Erythroblast (primary cell): ENCODE measurements at regions not wholly inside any gene's neighbourhood (a gene's known extent, or its start where the extent isn't known, plus 50 kb on each side); places are given as distances from the start of the nearest gene placed in this dataset.

ENCODE experiments used
- GATA1 ChIP-seq: IDR thresholded peaks from 2 replicates; pipeline ENCODE4 v1.6.1; 2011; ENCODE audit warnings: low read depth, mild to moderate bottlenecking, control low read depth, low read length, moderate library complexity
- POLR2A ChIP-seq: IDR thresholded peaks from 2 replicates; pipeline ENCODE4 v1.6.1; 2011; ENCODE audit warnings: mild to moderate bottlenecking, low read length

DNA sequence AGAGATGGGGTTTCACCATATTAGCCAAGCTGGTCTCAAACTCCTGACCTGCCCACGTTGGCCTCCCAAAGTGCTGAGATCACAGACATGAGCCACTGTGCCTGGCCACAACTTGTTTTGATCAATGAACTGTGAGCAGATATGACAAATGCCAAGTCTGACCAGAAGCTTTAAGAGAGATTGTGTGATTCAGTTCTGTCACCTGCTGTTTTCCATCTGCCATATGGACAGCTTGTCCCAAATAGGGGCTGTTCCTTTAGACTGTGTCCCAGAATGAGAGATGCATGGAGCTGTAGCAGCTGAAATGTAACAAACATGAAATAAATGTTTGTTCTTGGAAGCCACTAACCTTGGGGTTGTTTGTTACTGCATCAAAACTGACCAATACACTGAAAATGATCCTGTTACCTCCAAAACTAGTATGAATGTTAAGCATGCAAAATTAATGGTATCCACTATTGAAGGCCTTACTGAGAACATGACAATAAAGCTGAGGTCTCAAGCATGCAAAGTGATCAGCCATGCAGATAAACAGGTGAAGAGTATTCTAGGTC, 65.9 kb upstream of the MED13L start:
- TF ChIP-seq POLR2A (no peak), GATA1 (no peak)
